ENCODE measurements at regions not wholly inside any gene's neighbourhood (a gene's known extent, or its start where the extent isn't known, plus 50 kb on each side); places are given as distances from the start of the nearest gene placed in this dataset.

DNA sequence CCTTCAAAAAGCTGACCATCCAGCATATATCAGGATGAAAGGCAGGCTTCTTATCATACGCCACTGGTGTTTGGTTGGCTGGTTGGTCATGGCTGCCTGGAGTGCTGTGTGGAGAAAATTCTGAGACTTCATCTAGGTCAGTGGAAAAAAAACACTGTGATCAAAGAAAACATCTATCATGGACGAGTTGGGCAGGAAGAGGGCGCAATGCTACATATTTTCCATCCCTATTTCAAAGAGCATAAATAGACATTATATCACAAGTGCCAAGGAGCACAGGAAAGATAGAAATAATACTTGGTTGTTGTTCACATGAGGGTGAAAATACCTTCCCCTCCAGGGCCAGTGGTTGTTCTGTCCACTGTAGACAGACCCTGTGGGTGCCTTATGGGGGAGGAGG is 128.4 kb upstream of the PLPP4 start:
- no peak overlapping the region for H3K4me3 ChIP-seq
- no peaks in the 10 kb centered on the region for H3K9me3 ChIP-seq
- H3K4me2 ChIP-seq: no peak overlapping the region
- POLR2A ChIA-PET: no interaction called here
- H3K4me1 ChIP-seq: no peaks in the 10 kb centered on the region
- TF ChIP-seq RAD21 (conservative IDR thresholded peaks at IDR 0.05 in 1 of 2, IDR thresholded peaks at IDR 0.05 in 1 of 2): no peak
- no peak for TF ChIP-seq RNF2 (IDR thresholded peaks at IDR 0.05; ENCODE audit: borderline replicate concordance, low read depth)
- no peak for TF ChIP-seq POLR2A (IDR thresholded peaks at IDR 0.05; ENCODE audit: low read length)
- TF ChIP-seq PBX3 (IDR thresholded peaks at IDR 0.05): no peak
- TF ChIP-seq ATOH8 (CRISPR knock-in tag; IDR thresholded peaks at IDR 0.05; ENCODE audit: low read depth): no peak
- TF ChIP-seq PHF8 (IDR thresholded peaks at IDR 0.05; ENCODE audit: borderline replicate concordance, low read depth): no peak
- 1% methylated on average over 3 of the region's 3 CpGs for WGBS (ENCODE audit: missing lambda C conversion rate)
- CTCF ChIA-PET: interaction anchor here (1.9 kb wide), 1 partner anchor 8 kb away, joined by 4 read pairs; no protein-coding TSS in a partner anchor
- ATAC-seq: no peak
- FAIRE-seq: no peak
- no peak overlapping the region for H3K27ac ChIP-seq
- DNase-seq (ENCODE audit: low read depth in 1 of 2, low spot score in 1 of 2): no peak

DNA sequence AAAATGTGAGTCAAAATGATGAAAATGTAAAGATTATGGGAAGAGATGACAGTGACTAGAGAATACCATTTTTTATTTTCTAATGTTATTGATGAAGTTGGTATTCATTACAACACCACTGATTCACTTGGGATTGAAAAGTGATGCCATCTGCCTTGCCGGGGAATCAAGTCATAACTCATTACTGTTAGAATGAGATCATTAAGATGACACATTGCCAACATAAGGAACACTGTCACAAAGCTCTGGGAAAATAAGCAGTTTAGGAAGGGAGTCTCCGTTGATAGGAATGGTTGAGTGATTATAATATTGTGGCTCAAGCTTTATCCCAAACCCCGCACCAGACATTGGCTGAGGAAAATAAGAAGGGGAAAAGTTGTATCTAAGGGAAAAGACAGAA is 121.5 kb upstream of the PLPP4 start:
- ChIA-PET POLR2A (no interaction called here), CTCF (interaction anchor here (0.9 kb wide), 1 partner anchor 401 kb away, joined by 3 read pairs; no protein-coding TSS in a partner anchor)
- Histone ChIP-seq H3K9me3 (no peaks in the 10 kb centered on the region), H3K4me3 (no peak overlapping the region), H3K4me1 (no peaks in the 10 kb centered on the region), H3K27ac (no peak overlapping the region), H3K4me2 (no peak overlapping the region)
- ATAC-seq (no peak), DNase-seq (ENCODE audit: low read depth in 1 of 2, low spot score in 1 of 2) (no peak), FAIRE-seq (no peak)
- WGBS (ENCODE audit: missing lambda C conversion rate): 28% methylated on average over 3 of the region's 3 CpGs
- TF ChIP-seq EHMT2 (IDR thresholded peaks at IDR 0.05; ENCODE audit: low read depth) (no peak), MYC (IDR thresholded peaks at IDR 0.05; ENCODE audit: borderline replicate concordance, low read length) (no peak), JUN (IDR thresholded peaks at IDR 0.05) (no peak), TP53 (CRISPR knock-in tag; IDR thresholded peaks at IDR 0.05) (no peak), MAX (IDR thresholded peaks at IDR 0.05) (no peak), ZNF302 (CRISPR knock-in tag; IDR thresholded peaks at IDR 0.05) (no peak), ZFP36 (IDR thresholded peaks at IDR 0.05; ENCODE audit: borderline replicate concordance, partially characterized antibody) (no peak), CTCF (IDR thresholded peaks at IDR 0.05) (no peak), RAD21 (conservative IDR thresholded peaks at IDR 0.05 in 1 of 2, IDR thresholded peaks at IDR 0.05 in 1 of 2) (no peak), CHD4 (IDR thresholded peaks at IDR 0.05; ENCODE audit: borderline replicate concordance) (no peak), TFCP2L1 (CRISPR knock-in tag; IDR thresholded peaks at IDR 0.05) (no peak), HOXB13 (CRISPR knock-in tag; IDR thresholded peaks at IDR 0.05; ENCODE audit: low read depth) (no peak), SREBF2 (IDR thresholded peaks at IDR 0.05) (no peak), KDM1A (IDR thresholded peaks at IDR 0.05; ENCODE audit: low read depth) (no peak)
- TF ChIP-seq, protein P1, sequence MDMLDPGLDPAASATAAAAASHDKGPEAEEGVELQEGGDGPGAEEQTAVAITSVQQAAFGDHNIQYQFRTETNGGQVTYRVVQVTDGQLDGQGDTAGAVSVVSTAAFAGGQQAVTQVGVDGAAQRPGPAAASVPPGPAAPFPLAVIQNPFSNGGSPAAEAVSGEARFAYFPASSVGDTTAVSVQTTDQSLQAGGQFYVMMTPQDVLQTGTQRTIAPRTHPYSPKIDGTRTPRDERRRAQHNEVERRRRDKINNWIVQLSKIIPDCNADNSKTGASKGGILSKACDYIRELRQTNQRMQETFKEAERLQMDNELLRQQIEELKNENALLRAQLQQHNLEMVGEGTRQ (IDR thresholded peaks at IDR 0.05): no peak
- TF ChIP-seq, protein P2, sequence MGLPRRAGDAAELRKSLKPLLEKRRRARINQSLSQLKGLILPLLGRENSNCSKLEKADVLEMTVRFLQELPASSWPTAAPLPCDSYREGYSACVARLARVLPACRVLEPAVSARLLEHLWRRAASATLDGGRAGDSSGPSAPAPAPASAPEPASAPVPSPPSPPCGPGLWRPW (IDR thresholded peaks at IDR 0.05): no peak
